ENCODE measurements at regions not wholly inside any gene's neighbourhood (a gene's known extent, or its start where the extent isn't known, plus 50 kb on each side); places are given as distances from the start of the nearest gene placed in this dataset.
"Not testable (repeated sequence)": the region's sequence is repeated elsewhere in the genome, so short reads cannot be mapped to it uniquely, and the experiment has no call there.

- no peak for DNase-seq (ENCODE audit: extremely low read depth, low read depth, low spot score)
Observed at GRCh38 chr4:3864742-3865721, 98.8 kb downstream of the ADRA2C start.

- no peak for DNase-seq (ENCODE audit: extremely low read depth, low read depth, low spot score)
Observed at GRCh38 chr4:3865986-3866812, 100.0 kb downstream of the ADRA2C start.

- no peak for DNase-seq (ENCODE audit: extremely low read depth, low read depth, low spot score)
Observed at GRCh38 chr4:3866813-3867129, 100.6 kb downstream of the ADRA2C start.

- DNase-seq (ENCODE audit: extremely low read depth, low read depth, low spot score): no peak
Observed at GRCh38 chr4:3867403-3868100, 101.4 kb downstream of the ADRA2C start.

- no peak for DNase-seq (ENCODE audit: extremely low read depth, low read depth, low spot score)
Observed at GRCh38 chr4:3868211-3869173, 102.3 kb downstream of the ADRA2C start.

- no peak for DNase-seq (ENCODE audit: extremely low read depth, low read depth, low spot score)
Observed at GRCh38 chr4:3869174-3869572, 103.0 kb downstream of the ADRA2C start.

- DNase-seq (ENCODE audit: extremely low read depth, low read depth, low spot score): no peak
Observed at GRCh38 chr4:3869661-3870566, 103.7 kb downstream of the ADRA2C start.

GRCh38 chr4:3870567-3870962 is 104.4 kb downstream of the ADRA2C start:
- no peak for DNase-seq (ENCODE audit: extremely low read depth, low read depth, low spot score)

- DNase-seq (ENCODE audit: extremely low read depth, low read depth, low spot score): no peak
Observed at GRCh38 chr4:3871181-3871852, 105.1 kb downstream of the ADRA2C start.

GRCh38 chr4:3871881-3872833 is 106.0 kb downstream of the ADRA2C start:
- DNase-seq (ENCODE audit: extremely low read depth, low read depth, low spot score): no peak

GRCh38 chr4:3872834-3873313 is 106.7 kb downstream of the ADRA2C start:
- no peak for DNase-seq (ENCODE audit: extremely low read depth, low read depth, low spot score)

- DNase-seq (ENCODE audit: extremely low read depth, low read depth, low spot score): no peak
Observed at GRCh38 chr4:3873408-3874027, 107.3 kb downstream of the ADRA2C start.

- DNase-seq (ENCODE audit: extremely low read depth, low read depth, low spot score): no peak
Observed at GRCh38 chr4:3874028-3874415, 107.8 kb downstream of the ADRA2C start.

GRCh38 chr4:3874525-3875110 is 108.4 kb downstream of the ADRA2C start:
- no peak for DNase-seq (ENCODE audit: extremely low read depth, low read depth, low spot score)

- DNase-seq (ENCODE audit: extremely low read depth, low read depth, low spot score): no peak
Observed at GRCh38 chr4:3875466-3875865, 109.3 kb downstream of the ADRA2C start.

GRCh38 chr4:3876057-3876845 is 110.1 kb downstream of the ADRA2C start:
- not testable (repeated sequence) for DNase-seq (ENCODE audit: extremely low read depth, low read depth, low spot score)

Data from glomerular endothelial cell (primary cell).